Panc1 (cell line): ENCODE measurements at regions not wholly inside any gene's neighbourhood (a gene's known extent, or its start where the extent isn't known, plus 50 kb on each side); places are given as distances from the start of the nearest gene placed in this dataset.
"Not testable (repeated sequence)": the region's sequence is repeated elsewhere in the genome, so short reads cannot be mapped to it uniquely, and the experiment has no call there.

ENCODE experiments used
- ATAC-seq: fragments of 200-7000 bp; cut with Tn5 transposase; 2 replicates; pipeline ENCODE4 v1.9.1; 2020; ENCODE audit warnings: mild to moderate bottlenecking, moderate library complexity
- BruUV-seq: library from RNA; stranded (reverse); fragments of 400-500 nt; replicated peaks from 2 replicates; lab custom pipeline; 2021; lab: Mats Ljungman, UMichigan
- CTCF ChIA-PET: fragments of 300-600 bp; sonication (Branson Sonifier 250); formaldehyde crosslinking; loops from one replicate; lab custom pipeline; 2022; ENCODE audit warnings: antibody characterized with exemption; lab: Charles Lee
- POLR2A ChIA-PET: fragments of 300-600 bp; sonication (Branson Sonifier 250); formaldehyde crosslinking; loops from one replicate; lab custom pipeline; 2022; ENCODE audit warnings: antibody characterized with exemption; lab: Charles Lee
- DNase-seq: peaks from one replicate; pipeline ENCODE4 v3.0.0-alpha.2; 2010; ENCODE audit warnings: low read depth, low spot score
- H3K27ac ChIP-seq: 2 replicates; pipeline ENCODE4 v1.5.1; 2011; ENCODE audit warnings: mild to moderate bottlenecking, low read length, inconsistent platforms
- H3K27me3 ChIP-seq: fragments of 200-500 bp; sonication (Bioruptor generic); 2 replicates; pipeline ENCODE4 v1.6.0; 2014; ENCODE audit warnings: low read length, inconsistent platforms; ENCODE audit not compliant: control insufficient read depth, insufficient read depth
- H3K36me3 ChIP-seq: fragments of 200-500 bp; sonication (Bioruptor generic); 2 replicates; pipeline ENCODE4 v1.5.1; 2014; ENCODE audit warnings: inconsistent platforms, mild to moderate bottlenecking, low read length, moderate library complexity; ENCODE audit not compliant: control insufficient read depth, insufficient read depth
- H3K4me1 ChIP-seq: 2 replicates; pipeline ENCODE4 v1.5.1; 2011; ENCODE audit warnings: inconsistent platforms, mild to moderate bottlenecking, low read length, moderate library complexity; ENCODE audit not compliant: control insufficient read depth, insufficient read depth
- H3K4me3 ChIP-seq, 2 experiments: 2 replicates each; pipeline ENCODE4 v1.5.1; 2011 to 2012; ENCODE audit warnings: low read depth in 2 of 2, low read length in 2 of 2, mild to moderate bottlenecking in 2 of 2, inconsistent platforms in 1 of 2, moderate library complexity in 1 of 2
- H3K9me3 ChIP-seq: fragments of 200-500 bp; sonication (Bioruptor generic); 2 replicates; pipeline ENCODE4 v1.5.1; 2014; ENCODE audit warnings: low read depth, mild to moderate bottlenecking, inconsistent platforms, low read length, moderate library complexity; ENCODE audit not compliant: control insufficient read depth, insufficient read depth
- POLR2AphosphoS5 ChIP-seq: IDR thresholded peaks from 2 replicates; pipeline ENCODE4 v1.6.1; 2012; ENCODE audit warnings: mild to moderate bottlenecking, low read depth, low read length, moderate library complexity
- SIN3A ChIP-seq: IDR thresholded peaks from 2 replicates; pipeline ENCODE4 v1.6.1; 2012; ENCODE audit warnings: low read depth, mild to moderate bottlenecking, low read length, moderate library complexity, borderline replicate concordance; ENCODE audit not compliant: insufficient read depth
- TCF7L2 ChIP-seq: IDR thresholded peaks from 2 replicates; pipeline ENCODE4 v1.6.1; 2011; ENCODE audit warnings: mild to moderate bottlenecking, low read depth, low read length, inconsistent platforms
- in situ Hi-C: cut with HindIII; loops from 2 replicates; pipeline ENCODE4 v1.10.0; 2016; ENCODE audit warnings: low sequenced_read_pairs, low pct_unique_long_range_greater_than_20kb
- intact Hi-C: fragments of 100-400 bp; cut with micrococcal nuclease; formaldehyde crosslinking; loops from one replicate; pipeline ENCODE4 v1.10.0; 2022; ENCODE audit not compliant: unreplicated experiment
- TF ChIP-seq, protein P1 (sequence below): fragments of 450-650 bp; IDR thresholded peaks from 2 replicates; pipeline ENCODE4 v1.5.1; 2017; ENCODE audit warnings: mild to moderate bottlenecking
- TF ChIP-seq, protein P2 (sequence below), 2 experiments: IDR thresholded peaks; 2 replicates each; pipeline ENCODE4 v1.6.1; 2011 to 2012; ENCODE audit warnings: low read depth in 2 of 2, control low read depth in 1 of 2, low read length in 1 of 2, mild to moderate bottlenecking in 1 of 2, moderate library complexity in 1 of 2; ENCODE audit not compliant: insufficient read depth in 1 of 2

GRCh38 chr4:79563219-79563618 lies 155.2 kb upstream of the GK2 start:
- BruUV-seq, result no TSS peak
- no peak for ATAC-seq
- in situ Hi-C loops, result no loop called here

GRCh38 chr4:79561751-79562150 lies 153.7 kb upstream of the GK2 start:
- no peak for DNase-seq
- intact Hi-C loops (no loop called here), in situ Hi-C loops (no loop called here)
- no peak for ATAC-seq
- CTCF ChIA-PET, result no interaction called here
- Histone ChIP-seq H3K27ac (no peak overlapping the region), H3K9me3 (no peaks in the 10 kb centered on the region), H3K36me3 (no peaks in the 10 kb centered on the region), H3K27me3 (no peaks in the 10 kb centered on the region), H3K4me1 (no peaks in the 10 kb centered on the region), H3K4me3 (no peak overlapping the region)
- no TSS peak for BruUV-seq
- POLR2A ChIA-PET, result no interaction called here
- TF ChIP-seq TCF7L2 (no peak), POLR2AphosphoS5 (no peak), SIN3A (no peak)
- TF ChIP-seq, protein P1, sequence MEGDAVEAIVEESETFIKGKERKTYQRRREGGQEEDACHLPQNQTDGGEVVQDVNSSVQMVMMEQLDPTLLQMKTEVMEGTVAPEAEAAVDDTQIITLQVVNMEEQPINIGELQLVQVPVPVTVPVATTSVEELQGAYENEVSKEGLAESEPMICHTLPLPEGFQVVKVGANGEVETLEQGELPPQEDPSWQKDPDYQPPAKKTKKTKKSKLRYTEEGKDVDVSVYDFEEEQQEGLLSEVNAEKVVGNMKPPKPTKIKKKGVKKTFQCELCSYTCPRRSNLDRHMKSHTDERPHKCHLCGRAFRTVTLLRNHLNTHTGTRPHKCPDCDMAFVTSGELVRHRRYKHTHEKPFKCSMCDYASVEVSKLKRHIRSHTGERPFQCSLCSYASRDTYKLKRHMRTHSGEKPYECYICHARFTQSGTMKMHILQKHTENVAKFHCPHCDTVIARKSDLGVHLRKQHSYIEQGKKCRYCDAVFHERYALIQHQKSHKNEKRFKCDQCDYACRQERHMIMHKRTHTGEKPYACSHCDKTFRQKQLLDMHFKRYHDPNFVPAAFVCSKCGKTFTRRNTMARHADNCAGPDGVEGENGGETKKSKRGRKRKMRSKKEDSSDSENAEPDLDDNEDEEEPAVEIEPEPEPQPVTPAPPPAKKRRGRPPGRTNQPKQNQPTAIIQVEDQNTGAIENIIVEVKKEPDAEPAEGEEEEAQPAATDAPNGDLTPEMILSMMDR, result no peak
- TF ChIP-seq, protein P2, sequence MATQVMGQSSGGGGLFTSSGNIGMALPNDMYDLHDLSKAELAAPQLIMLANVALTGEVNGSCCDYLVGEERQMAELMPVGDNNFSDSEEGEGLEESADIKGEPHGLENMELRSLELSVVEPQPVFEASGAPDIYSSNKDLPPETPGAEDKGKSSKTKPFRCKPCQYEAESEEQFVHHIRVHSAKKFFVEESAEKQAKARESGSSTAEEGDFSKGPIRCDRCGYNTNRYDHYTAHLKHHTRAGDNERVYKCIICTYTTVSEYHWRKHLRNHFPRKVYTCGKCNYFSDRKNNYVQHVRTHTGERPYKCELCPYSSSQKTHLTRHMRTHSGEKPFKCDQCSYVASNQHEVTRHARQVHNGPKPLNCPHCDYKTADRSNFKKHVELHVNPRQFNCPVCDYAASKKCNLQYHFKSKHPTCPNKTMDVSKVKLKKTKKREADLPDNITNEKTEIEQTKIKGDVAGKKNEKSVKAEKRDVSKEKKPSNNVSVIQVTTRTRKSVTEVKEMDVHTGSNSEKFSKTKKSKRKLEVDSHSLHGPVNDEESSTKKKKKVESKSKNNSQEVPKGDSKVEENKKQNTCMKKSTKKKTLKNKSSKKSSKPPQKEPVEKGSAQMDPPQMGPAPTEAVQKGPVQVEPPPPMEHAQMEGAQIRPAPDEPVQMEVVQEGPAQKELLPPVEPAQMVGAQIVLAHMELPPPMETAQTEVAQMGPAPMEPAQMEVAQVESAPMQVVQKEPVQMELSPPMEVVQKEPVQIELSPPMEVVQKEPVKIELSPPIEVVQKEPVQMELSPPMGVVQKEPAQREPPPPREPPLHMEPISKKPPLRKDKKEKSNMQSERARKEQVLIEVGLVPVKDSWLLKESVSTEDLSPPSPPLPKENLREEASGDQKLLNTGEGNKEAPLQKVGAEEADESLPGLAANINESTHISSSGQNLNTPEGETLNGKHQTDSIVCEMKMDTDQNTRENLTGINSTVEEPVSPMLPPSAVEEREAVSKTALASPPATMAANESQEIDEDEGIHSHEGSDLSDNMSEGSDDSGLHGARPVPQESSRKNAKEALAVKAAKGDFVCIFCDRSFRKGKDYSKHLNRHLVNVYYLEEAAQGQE (IDR thresholded peaks at IDR 0.05; ENCODE audit: insufficient read depth in 1 of 2, low read depth in 2 of 2, low read length in 1 of 2), result no peak

More at GRCh38 chr4:79563219-79563618, 155.2 kb upstream of the GK2 start:
- H3K4me3 ChIP-seq, result no peak overlapping the region
- no peaks in the 10 kb centered on the region for H3K9me3 ChIP-seq
- H3K4me1 ChIP-seq, result no peaks in the 10 kb centered on the region
- TF ChIP-seq, protein P1, result no peak
- TF ChIP-seq, protein P2 (IDR thresholded peaks at IDR 0.05; ENCODE audit: insufficient read depth in 1 of 2, low read depth in 2 of 2, low read length in 1 of 2), result no peak
- TF ChIP-seq TCF7L2, result no peak
- no peak for TF ChIP-seq SIN3A
- TF ChIP-seq POLR2AphosphoS5, result no peak
- DNase-seq, result no peak
- H3K36me3 ChIP-seq, result no peaks in the 10 kb centered on the region
- no peak overlapping the region for H3K27ac ChIP-seq
- no peaks in the 10 kb centered on the region for H3K27me3 ChIP-seq
- POLR2A ChIA-PET, result no interaction called here
- CTCF ChIA-PET, result no interaction called here
- intact Hi-C loops, result no loop called here

DNA sequence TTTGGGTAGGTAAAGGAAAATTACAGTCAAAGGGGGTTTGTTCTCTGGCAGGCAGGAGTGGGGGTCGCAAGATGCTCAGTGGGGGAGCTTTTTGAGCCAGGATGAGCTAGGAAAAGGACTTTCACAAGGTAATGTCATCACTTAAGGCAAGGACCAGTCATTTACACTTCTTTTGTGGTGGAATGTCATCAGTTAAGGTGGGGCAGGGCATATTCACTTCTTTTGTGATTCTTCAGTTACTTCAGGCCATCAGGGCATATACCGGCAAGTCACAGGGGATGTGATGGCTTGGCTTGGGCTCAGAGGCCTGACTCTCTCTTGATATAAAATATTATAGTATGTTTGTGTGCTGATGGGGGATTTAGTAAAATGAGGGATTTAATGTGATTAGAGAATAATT lies 151.4 kb upstream of the GK2 start:
- H3K27me3 ChIP-seq, in situ Hi-C loops, H3K9me3 ChIP-seq, H3K27ac ChIP-seq, BruUV-seq, H3K4me3 ChIP-seq, ATAC-seq, H3K4me1 ChIP-seq, POLR2A ChIA-PET, H3K36me3 ChIP-seq, DNase-seq, CTCF ChIA-PET, intact Hi-C loops: not testable (repeated sequence)
